Loucy (cell line): ENCODE measurements at regions not wholly inside any gene's neighbourhood (a gene's known extent, or its start where the extent isn't known, plus 50 kb on each side); places are given as distances from the start of the nearest gene placed in this dataset.

Experiments
- CTCF ChIP-seq: fragments of 200-600 bp; sonication (generic); conservative IDR thresholded peaks from 2 replicates; pipeline ENCODE4 v1.5.1; 2014; ENCODE audit warnings: mild to moderate bottlenecking, antibody characterized with exemption, low read length
- EZH2phosphoT487 ChIP-seq: fragments of 200-600 bp; IDR thresholded peaks from 2 replicates; pipeline ENCODE4 v1.6.1; 2018; ENCODE audit warnings: antibody characterized with exemption, mild to moderate bottlenecking, moderate library complexity, borderline replicate concordance

- no peak for TF ChIP-seq CTCF
- TF ChIP-seq EZH2phosphoT487: no peak
Observed at GRCh38 chr6:170025341-170025911, 265.5 kb downstream of the DLL1 start.
